Spleen (tissue), 11 donors: ENCODE measurements at regions not wholly inside any gene's neighbourhood (a gene's known extent, or its start where the extent isn't known, plus 50 kb on each side); places are given as distances from the start of the nearest gene placed in this dataset.

Source experiments
- DNase-seq: peaks from one replicate; pipeline ENCODE4 v3.0.0-alpha.2; 2020
- H3K27ac ChIP-seq, 8 donors: fragments of 200-600 bp; sonication (generic) in 7 of 8; 1 replicate in 4 of 8; 2 replicates in 4 of 8; pipeline versions ENCODE4 v1.5.0 to v1.8.0; 2016 to 2021; ENCODE audit warnings: inconsistent platforms in 4 of 8, mild to moderate bottlenecking in 4 of 8, moderate library complexity in 1 of 8
- H3K27me3 ChIP-seq, 7 donors: fragments of 200-600 bp; sonication (generic) in 6 of 7; replicated peaks in 1 of 7; 1 replicate in 4 of 7; 2 replicates in 3 of 7; pipeline versions ENCODE4 v1.5.0 to v1.8.0; 2016 to 2021; ENCODE audit warnings: inconsistent platforms in 3 of 7, mild to moderate bottlenecking in 1 of 7
- H3K36me3 ChIP-seq, 6 donors: fragments of 200-600 bp; sonication (generic) in 5 of 6; 1 replicate in 4 of 6; 2 replicates in 2 of 6; pipeline versions ENCODE4 v1.5.0 to v1.8.0; 2016 to 2021; ENCODE audit warnings: inconsistent platforms in 2 of 6
- H3K4me1 ChIP-seq, 6 donors: fragments of 200-600 bp; sonication (generic) in 5 of 6; 1 replicate in 3 of 6; 2 replicates in 3 of 6; pipeline versions ENCODE4 v1.5.0 to v1.8.0; 2016 to 2021; ENCODE audit warnings: inconsistent platforms in 3 of 6
- H3K4me3 ChIP-seq, 8 donors: fragments of 200-600 bp; sonication (generic) in 7 of 8; 1 replicate in 4 of 8; 2 replicates in 4 of 8; pipeline versions ENCODE4 v1.5.0 to v1.8.0; 2016 to 2021; ENCODE audit warnings: inconsistent platforms in 4 of 8, mild to moderate bottlenecking in 4 of 8, moderate library complexity in 2 of 8
- H3K9me3 ChIP-seq, 8 donors: fragments of 200-600 bp; sonication (generic) in 7 of 8; 1 replicate in 4 of 8; 2 replicates in 4 of 8; pipeline versions ENCODE4 v1.5.0 to v1.8.0; 2016 to 2021; ENCODE audit warnings: inconsistent platforms in 4 of 8
- CTCF ChIP-seq, 11 experiments: fragments of 200-600 bp in 7 of 11; fragments of 450-650 bp in 4 of 11; sonication (generic) in 4 of 11; IDR thresholded peaks in 8 of 11; conservative IDR thresholded peaks in 3 of 11; 1 replicate in 7 of 11; 2 replicates in 4 of 11; pipeline versions ENCODE4 v1.4.0 to v1.8.0; 2016 to 2021; ENCODE audit warnings: antibody characterized with exemption in 11 of 11, inconsistent platforms in 4 of 11, mild to moderate bottlenecking in 1 of 11
- POLR2A ChIP-seq, 3 donors: fragments of 450-650 bp; IDR thresholded peaks; one replicate each; pipeline ENCODE4 v1.5.1; 2017; ENCODE audit warnings: antibody characterized with exemption in 3 of 3, mild to moderate bottlenecking in 1 of 3
- POLR2AphosphoS5 ChIP-seq, 3 donors: sonication (generic); formaldehyde crosslinking; IDR thresholded peaks; one replicate each; pipeline ENCODE4 v1.5.1; 2017; ENCODE audit warnings: antibody characterized with exemption in 3 of 3
- WGBS, 5 donors: extraction: QIAGEN DNeasy Blood & Tissue Kit in 3 of 5; methylation state at CpG; one replicate each; pipeline versions ENCODE4 v1.1.5 to v1.1.7; 2013 to 2018; 5-methylcytosine and 5-hydroxymethylcytosine counted together
- intact Hi-C: fragments of 100-400 bp; cut with DNase I; formaldehyde crosslinking; loops from one replicate; pipeline ENCODE4 v1.15.0; 2023; ENCODE audit warnings: low total_unique reads
- donor health status: healthy with polysubstance abuse.
- donor health status: DM: no; HTN: no; CAD: no; lungs with moderate emphysema.
- donor health status: DM: no; HTN: no; CAD: no.
- donor health status: Bipolar disorder and iron deficiency.
- donor health status: healthy.
- donor health status: DM: no; HTN: no; CAD: no.
- donor health status: DM: yes; HTN: yes; CAD: no.

GRCh38 chr14:38856798-38857197 lies 246.2 kb downstream of the SEC23A start:
- no peak overlapping the region for H3K4me3 ChIP-seq
- peaks cover 0 to 7% (median 2%) of the 10 kb centered on the region in 8 donors for H3K9me3 ChIP-seq
- TF ChIP-seq POLR2AphosphoS5 (IDR thresholded peaks at IDR 0.05) (no peak), POLR2A (IDR thresholded peaks at IDR 0.05) (no peak), CTCF (IDR thresholded peaks at IDR 0.05 in 8 of 11, conservative IDR thresholded peaks at IDR 0.05 in 3 of 11) (no peak)
- H3K36me3 ChIP-seq: no peaks in the 10 kb centered on the region
- no peaks in the 10 kb centered on the region for H3K27me3 ChIP-seq
- H3K27ac ChIP-seq: no peak overlapping the region
- DNase-seq: no peak
- no peaks in the 10 kb centered on the region for H3K4me1 ChIP-seq
- intact Hi-C loops: no loop called here

GRCh38 chr14:38855513-38855912 lies 247.5 kb downstream of the SEC23A start:
- intact Hi-C loops: no loop called here

GRCh38 chr14:38851111-38851510 lies 251.9 kb downstream of the SEC23A start:
- H3K27ac ChIP-seq: no peak overlapping the region
- H3K27me3 ChIP-seq: no peaks in the 10 kb centered on the region
- TF ChIP-seq CTCF (IDR thresholded peaks at IDR 0.05 in 8 of 11, conservative IDR thresholded peaks at IDR 0.05 in 3 of 11): no peak
- no peak for TF ChIP-seq POLR2A (IDR thresholded peaks at IDR 0.05)
- no peak for TF ChIP-seq POLR2AphosphoS5 (IDR thresholded peaks at IDR 0.05)
- H3K36me3 ChIP-seq: no peaks in the 10 kb centered on the region
- no peaks in the 10 kb centered on the region for H3K9me3 ChIP-seq
- H3K4me3 ChIP-seq: no peak overlapping the region
- DNase-seq: no peak
- WGBS, 5 donors: 80 to 91% (median 87%) methylated on average over 3 of the region's 3 CpGs
- intact Hi-C loops: no loop called here
- H3K4me1 ChIP-seq: peaks cover 0 to 6% (median 0%) of the 10 kb centered on the region in 6 donors

More at GRCh38 chr14:38855513-38855912, 247.5 kb downstream of the SEC23A start:
- Histone ChIP-seq H3K27ac (no peak overlapping the region), H3K4me3 (no peak overlapping the region), H3K9me3 (peaks cover 0 to 7% (median 2%) of the 10 kb centered on the region in 8 donors), H3K27me3 (no peaks in the 10 kb centered on the region), H3K36me3 (no peaks in the 10 kb centered on the region), H3K4me1 (no peaks in the 10 kb centered on the region)
- no peak for DNase-seq
- WGBS, 5 donors: 84 to 94% (median 92%) methylated on average over 2 of the region's 2 CpGs
- no peak for TF ChIP-seq POLR2AphosphoS5 (IDR thresholded peaks at IDR 0.05)
- TF ChIP-seq CTCF (IDR thresholded peaks at IDR 0.05 in 8 of 11, conservative IDR thresholded peaks at IDR 0.05 in 3 of 11): no peak
- no peak for TF ChIP-seq POLR2A (IDR thresholded peaks at IDR 0.05)

- TF ChIP-seq CTCF (IDR thresholded peaks at IDR 0.05 in 8 of 11, conservative IDR thresholded peaks at IDR 0.05 in 3 of 11): no peak
- TF ChIP-seq POLR2AphosphoS5 (IDR thresholded peaks at IDR 0.05): no peak
- no peak for TF ChIP-seq POLR2A (IDR thresholded peaks at IDR 0.05)
- H3K27me3 ChIP-seq: no peaks in the 10 kb centered on the region
- no peak overlapping the region for H3K4me3 ChIP-seq
- intact Hi-C loops: no loop called here
- H3K9me3 ChIP-seq: no peaks in the 10 kb centered on the region
- no peak overlapping the region for H3K27ac ChIP-seq
- WGBS, 5 donors: 90 to 97% (median 95%) methylated on average over 1 of the region's 1 CpG
- no peaks in the 10 kb centered on the region for H3K36me3 ChIP-seq
- H3K4me1 ChIP-seq: peaks cover 0 to 6% (median 0%) of the 10 kb centered on the region in 6 donors
- DNase-seq: no peak
Observed at GRCh38 chr14:38850664-38851063, 252.4 kb downstream of the SEC23A start.
